ENCODE measurements at regions not wholly inside any gene's neighbourhood (a gene's known extent, or its start where the extent isn't known, plus 50 kb on each side); places are given as distances from the start of the nearest gene placed in this dataset.

DNA sequence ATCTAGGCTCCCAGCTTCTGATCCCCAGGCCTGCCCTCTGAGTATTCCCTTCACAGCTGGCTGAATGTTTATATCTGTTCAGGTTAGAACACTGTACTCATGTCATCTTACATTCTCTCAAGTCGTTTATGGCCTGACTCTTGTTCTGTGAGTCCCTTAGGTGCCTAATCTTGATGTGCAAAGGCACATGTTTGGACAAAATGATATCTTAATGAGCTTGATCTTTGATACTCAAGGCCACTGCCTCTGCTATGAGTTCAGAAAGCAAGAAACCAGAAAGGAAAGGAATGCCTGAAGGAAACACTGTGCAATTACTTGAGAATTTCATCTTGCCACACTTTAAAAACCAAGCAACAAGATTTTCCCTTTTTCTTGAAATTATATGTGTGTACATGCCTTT, 391.8 kb upstream of the ZNF608 start:
- no peak for TF ChIP-seq EP300 (IDR thresholded peaks at IDR 0.05)
- no peak for TF ChIP-seq POLR2A (IDR thresholded peaks at IDR 0.05)
- TF ChIP-seq, protein P1, sequence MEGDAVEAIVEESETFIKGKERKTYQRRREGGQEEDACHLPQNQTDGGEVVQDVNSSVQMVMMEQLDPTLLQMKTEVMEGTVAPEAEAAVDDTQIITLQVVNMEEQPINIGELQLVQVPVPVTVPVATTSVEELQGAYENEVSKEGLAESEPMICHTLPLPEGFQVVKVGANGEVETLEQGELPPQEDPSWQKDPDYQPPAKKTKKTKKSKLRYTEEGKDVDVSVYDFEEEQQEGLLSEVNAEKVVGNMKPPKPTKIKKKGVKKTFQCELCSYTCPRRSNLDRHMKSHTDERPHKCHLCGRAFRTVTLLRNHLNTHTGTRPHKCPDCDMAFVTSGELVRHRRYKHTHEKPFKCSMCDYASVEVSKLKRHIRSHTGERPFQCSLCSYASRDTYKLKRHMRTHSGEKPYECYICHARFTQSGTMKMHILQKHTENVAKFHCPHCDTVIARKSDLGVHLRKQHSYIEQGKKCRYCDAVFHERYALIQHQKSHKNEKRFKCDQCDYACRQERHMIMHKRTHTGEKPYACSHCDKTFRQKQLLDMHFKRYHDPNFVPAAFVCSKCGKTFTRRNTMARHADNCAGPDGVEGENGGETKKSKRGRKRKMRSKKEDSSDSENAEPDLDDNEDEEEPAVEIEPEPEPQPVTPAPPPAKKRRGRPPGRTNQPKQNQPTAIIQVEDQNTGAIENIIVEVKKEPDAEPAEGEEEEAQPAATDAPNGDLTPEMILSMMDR (IDR thresholded peaks at IDR 0.05) = no peak
- no peak for TF ChIP-seq POLR2AphosphoS5 (IDR thresholded peaks at IDR 0.05)

Measured in suprapubic skin (tissue), 4 donors.